ENCODE measurements at regions not wholly inside any gene's neighbourhood (a gene's known extent, or its start where the extent isn't known, plus 50 kb on each side); places are given as distances from the start of the nearest gene placed in this dataset.

DNA sequence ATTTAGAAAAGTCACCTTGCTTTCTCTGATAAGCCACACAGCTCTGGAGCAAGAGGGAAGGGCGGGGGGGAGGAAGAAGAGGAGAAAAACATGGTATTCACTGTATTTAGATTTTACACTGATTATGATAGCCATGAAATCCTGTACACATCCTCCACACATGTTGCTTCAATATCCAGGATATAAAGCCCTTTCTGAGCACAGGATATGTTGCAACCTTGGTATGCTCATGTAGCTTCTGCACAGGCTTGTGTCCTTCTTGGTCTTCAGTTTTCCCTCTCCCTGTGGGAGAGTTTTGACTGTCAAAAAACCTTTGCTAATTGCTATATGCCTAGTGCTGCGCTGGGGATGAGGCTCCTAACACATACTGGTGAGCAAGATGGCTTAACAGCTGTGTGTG lies 61.9 kb upstream of the DAPP1 start:
- no peak overlapping the region for H3K27ac ChIP-seq
- H3K9me3 ChIP-seq, result no peaks in the 10 kb centered on the region
- H3K27me3 ChIP-seq (ENCODE audit: low read depth), result no peaks in the 10 kb centered on the region
- H3K36me3 ChIP-seq, result no peaks in the 10 kb centered on the region
- H3K4me1 ChIP-seq, result no peaks in the 10 kb centered on the region
- DNase-seq (no peak), ATAC-seq (no peak)
- TF ChIP-seq, protein P1, sequence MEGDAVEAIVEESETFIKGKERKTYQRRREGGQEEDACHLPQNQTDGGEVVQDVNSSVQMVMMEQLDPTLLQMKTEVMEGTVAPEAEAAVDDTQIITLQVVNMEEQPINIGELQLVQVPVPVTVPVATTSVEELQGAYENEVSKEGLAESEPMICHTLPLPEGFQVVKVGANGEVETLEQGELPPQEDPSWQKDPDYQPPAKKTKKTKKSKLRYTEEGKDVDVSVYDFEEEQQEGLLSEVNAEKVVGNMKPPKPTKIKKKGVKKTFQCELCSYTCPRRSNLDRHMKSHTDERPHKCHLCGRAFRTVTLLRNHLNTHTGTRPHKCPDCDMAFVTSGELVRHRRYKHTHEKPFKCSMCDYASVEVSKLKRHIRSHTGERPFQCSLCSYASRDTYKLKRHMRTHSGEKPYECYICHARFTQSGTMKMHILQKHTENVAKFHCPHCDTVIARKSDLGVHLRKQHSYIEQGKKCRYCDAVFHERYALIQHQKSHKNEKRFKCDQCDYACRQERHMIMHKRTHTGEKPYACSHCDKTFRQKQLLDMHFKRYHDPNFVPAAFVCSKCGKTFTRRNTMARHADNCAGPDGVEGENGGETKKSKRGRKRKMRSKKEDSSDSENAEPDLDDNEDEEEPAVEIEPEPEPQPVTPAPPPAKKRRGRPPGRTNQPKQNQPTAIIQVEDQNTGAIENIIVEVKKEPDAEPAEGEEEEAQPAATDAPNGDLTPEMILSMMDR (IDR thresholded peaks at IDR 0.05), result no peak
- intact Hi-C loops (cut with DNase I), result no loop called here
- no peak overlapping the region for H3K4me3 ChIP-seq

DNA sequence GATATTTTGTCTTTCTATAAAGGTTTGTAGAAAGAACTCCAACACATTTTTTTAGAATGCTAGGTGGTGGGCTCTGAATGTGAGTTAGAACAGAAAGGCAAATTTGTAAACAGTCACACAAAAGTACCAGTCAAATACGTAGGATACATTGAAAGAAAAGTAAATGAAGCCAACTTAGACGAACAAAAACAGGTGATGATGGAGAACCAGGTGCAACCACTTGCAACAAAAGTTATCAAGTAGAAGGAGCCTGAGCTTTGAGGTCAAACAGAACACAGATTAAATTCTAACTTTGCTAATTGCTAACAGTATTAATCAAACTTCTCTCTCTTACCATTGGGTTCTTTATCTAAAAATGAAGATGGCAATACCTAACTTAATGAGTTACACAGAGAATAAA lies 62.7 kb upstream of the DAPP1 start:
- TF ChIP-seq, protein P1 (IDR thresholded peaks at IDR 0.05), result no peak
- intact Hi-C loops (cut with DNase I), result no loop called here
- no peaks in the 10 kb centered on the region for H3K36me3 ChIP-seq

DNA sequence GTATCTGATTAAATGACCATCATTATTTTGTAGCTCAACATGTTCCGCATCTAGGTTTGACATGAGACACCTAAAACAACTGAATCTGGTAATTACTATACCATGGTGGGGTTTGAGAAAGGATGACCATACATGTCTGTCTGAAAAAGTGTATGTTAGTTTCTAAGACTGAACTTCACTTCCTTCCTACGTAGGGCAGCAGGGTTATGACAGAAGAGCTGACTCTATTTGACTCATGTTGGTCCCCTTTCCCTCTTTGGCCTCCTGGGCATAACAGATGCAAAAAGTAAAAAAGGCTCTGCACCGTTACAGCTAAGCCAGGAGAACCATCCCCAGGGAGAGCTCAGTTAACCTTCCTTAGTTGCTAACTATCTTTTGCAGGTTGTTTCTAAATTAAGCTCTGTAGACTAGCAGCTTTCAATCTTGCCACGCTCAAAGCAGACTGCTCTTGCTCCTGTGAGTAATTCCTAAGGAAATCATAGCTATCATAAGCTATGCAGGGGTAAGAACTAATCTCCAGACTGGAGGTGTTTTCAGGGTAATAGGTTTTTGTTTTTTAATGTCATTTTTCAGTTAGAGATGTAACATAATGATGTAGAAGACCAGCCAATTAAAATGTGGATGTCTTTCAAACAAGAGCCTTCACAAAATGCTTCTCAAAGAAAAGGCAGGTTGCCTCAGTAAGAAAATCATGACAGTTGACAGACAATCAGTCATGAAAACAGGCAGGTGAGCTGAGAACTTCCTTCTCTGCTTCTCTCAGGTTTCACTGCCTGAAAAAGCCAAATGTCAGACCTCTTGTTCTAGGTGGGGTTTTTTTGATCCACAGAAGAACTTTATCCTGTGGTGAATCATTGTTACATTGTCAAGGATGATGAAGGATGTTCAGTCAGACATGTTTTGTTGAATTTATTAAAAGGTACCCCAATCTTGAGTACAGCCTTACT lies 66.9 kb upstream of the DAPP1 start:
- Histone ChIP-seq H3K36me3 (no peaks in the 10 kb centered on the region), H3K4me3 (no peak overlapping the region), H3K27me3 (ENCODE audit: low read depth) (no peaks in the 10 kb centered on the region), H3K27ac (no peak overlapping the region), H3K9me3 (no peaks in the 10 kb centered on the region), H3K4me1 (no peaks in the 10 kb centered on the region)
- TF ChIP-seq, protein P1 (IDR thresholded peaks at IDR 0.05), result no peak
- ATAC-seq (no peak), DNase-seq (no peak)
- intact Hi-C loops (cut with DNase I), result no loop called here

More for the DNA sequence above, 62.7 kb upstream of the DAPP1 start:
- H3K27me3 ChIP-seq (ENCODE audit: low read depth), result no peaks in the 10 kb centered on the region
- H3K4me1 ChIP-seq, result no peaks in the 10 kb centered on the region
- DNase-seq (no peak), ATAC-seq (no peak)
- H3K4me3 ChIP-seq, result no peak overlapping the region
- H3K9me3 ChIP-seq, result no peaks in the 10 kb centered on the region
- no peak overlapping the region for H3K27ac ChIP-seq

DNA sequence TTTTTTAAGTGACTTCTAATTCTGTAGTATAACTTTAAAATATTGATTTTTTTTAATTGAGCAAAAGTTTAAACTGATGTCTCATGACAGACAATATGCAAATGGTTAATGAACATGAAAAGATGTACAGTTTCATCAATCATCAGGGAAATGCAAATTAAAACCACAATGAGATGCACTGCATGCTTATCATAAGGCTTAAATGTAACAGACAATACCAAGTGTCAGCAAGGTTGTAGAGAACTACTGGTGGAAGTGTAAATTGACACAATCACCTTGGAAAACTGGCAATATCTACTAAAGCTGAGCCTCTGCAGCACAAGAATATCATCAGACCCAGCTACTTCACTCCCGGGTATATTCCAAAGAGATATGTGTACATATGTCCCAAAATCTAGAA lies 70.2 kb upstream of the DAPP1 start:
- Histone ChIP-seq H3K4me1 (no peaks in the 10 kb centered on the region), H3K9me3 (no peaks in the 10 kb centered on the region), H3K36me3 (no peaks in the 10 kb centered on the region), H3K27me3 (ENCODE audit: low read depth) (no peaks in the 10 kb centered on the region), H3K27ac (no peak overlapping the region), H3K4me3 (no peak overlapping the region)
- no peak for ATAC-seq
- no peak for DNase-seq
- TF ChIP-seq, protein P1 (IDR thresholded peaks at IDR 0.05), result no peak
- intact Hi-C loops (cut with DNase I), result no loop called here

DNA sequence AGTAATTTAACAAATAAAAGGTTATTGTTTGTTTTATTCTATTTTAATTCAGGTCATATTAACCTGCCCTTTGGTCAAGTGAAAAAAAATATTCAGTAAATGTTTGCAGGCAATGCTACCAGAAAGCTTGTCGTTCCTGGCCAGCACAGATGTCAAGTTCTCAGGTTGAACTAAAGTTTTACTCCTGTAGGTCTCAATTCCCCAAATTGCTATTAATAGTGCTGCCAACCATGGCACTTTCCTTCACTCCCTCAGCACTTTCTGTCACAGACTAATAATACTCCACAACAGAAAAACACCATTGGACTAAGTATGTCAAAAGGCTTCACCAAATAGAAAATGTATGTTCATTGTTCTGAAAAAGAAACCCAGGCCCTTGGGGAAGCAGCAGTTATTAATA lies 79.2 kb upstream of the C4orf54 start:
- DNase-seq (no peak), ATAC-seq (no peak)
- intact Hi-C loops (cut with DNase I), result no loop called here
- H3K27ac ChIP-seq, result no peak overlapping the region
- no peaks in the 10 kb centered on the region for H3K36me3 ChIP-seq
- TF ChIP-seq, protein P1 (IDR thresholded peaks at IDR 0.05), result no peak
- H3K27me3 ChIP-seq (ENCODE audit: low read depth), result no peaks in the 10 kb centered on the region
- H3K4me1 ChIP-seq, result no peaks in the 10 kb centered on the region
- H3K4me3 ChIP-seq, result no peak overlapping the region
- H3K9me3 ChIP-seq, result peaks cover 7% of the 10 kb centered on the region

Data from lower lobe of right lung (tissue), 2 donors.